ENCODE measurements at regions not wholly inside any gene's neighbourhood (a gene's known extent, or its start where the extent isn't known, plus 50 kb on each side); places are given as distances from the start of the nearest gene placed in this dataset.
"Not testable (repeated sequence)": the region's sequence is repeated elsewhere in the genome, so short reads cannot be mapped to it uniquely, and the experiment has no call there.

DNA sequence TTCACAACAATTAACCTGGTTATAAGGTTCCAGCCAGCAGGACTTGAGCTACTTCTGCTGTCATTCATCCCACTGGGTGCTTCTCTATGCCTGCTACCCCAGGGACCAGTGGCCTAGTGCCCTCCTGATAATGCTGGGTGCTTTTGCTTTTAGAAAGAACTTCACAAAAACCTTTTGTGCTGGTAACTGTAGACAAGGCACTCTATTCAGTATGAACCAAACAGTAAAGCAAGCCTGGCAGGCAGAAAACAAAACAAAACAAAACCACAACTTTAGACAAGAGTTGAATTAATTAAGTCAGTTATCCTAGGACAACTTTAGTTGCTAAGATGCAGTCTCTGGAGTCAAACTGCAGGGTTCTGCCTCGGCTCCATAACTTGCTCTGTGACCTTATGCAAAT lies 61.9 kb upstream of the ADGRL2 start:
- no peak for DNase-seq

DNA sequence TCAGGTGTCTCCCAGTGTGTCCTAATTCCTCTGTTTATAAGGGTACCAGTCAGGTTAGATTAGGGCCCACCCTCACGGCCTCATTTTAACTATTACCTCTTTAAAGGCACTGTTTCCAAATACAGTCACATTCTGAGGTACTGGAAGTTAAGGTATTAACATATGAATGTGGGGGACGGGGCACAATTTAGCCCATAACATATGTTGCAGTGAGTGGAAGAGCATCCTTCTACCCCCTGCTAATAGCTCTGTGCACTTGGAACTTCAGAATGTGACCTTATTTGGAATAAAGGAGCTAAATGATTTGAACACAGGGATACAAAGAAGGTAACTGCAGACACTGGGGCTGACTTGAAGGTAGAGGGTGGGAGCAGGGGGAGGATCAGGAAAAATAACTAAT lies 67.3 kb upstream of the ADGRL2 start:
- DNase-seq, result no peak

DNA sequence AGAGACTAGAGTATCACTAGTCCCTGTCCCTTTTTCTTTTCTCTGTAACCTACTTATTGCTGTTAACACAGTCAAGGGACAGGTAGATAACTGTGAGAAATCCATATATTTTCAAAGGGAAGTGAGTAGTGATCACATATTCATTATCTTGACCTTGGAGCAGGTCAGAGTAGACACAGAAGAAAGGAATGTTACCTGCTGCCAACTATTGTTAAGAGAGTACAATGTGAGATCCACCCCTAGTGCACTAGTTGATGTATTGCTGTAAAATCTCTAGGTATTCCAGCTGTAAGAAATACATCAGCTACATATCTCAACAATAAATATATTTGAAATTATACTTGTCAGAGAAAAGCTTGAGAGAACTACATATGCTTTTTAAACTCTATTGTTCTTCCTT lies 68.7 kb upstream of the ADGRL2 start:
- no peak for DNase-seq

DNA sequence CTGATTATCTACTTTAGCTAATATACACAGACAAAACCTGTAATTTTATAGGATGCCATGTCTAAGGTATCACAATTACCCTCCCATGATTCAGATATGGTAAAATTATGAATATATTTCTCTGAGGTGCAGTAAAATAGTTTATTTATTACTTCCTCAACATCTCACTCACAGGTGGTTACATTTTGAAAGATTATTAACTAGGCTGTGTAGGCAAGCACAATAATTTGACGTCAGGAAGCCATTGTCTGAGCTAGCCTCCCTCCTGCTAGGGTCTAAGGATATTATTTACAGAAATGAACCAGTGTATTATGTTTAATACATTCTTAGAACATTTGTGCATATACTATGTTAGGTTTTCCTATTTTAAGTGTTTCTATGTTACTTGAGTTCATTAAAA lies 69.9 kb upstream of the ADGRL2 start:
- no peak for DNase-seq

DNA sequence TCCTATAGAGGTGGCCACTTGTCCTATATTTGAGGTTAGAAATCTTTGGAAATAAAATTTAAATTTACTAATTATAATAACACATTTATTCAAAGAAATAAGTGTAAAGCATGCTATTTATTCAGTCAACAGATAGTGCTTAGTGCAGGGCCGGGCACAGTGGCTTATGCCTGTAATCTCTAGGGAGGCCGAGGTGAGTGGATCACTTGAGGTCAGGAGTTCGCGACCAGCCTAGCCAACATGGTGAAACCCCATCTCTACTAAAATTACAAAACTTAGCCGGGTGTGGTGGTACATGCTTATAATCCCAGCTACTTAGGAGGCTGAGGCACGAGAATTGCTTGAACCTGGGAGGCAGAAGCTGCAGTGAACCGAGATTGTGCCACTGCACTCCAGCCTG lies 70.4 kb upstream of the ADGRL2 start:
- not testable (repeated sequence) for DNase-seq

DNA sequence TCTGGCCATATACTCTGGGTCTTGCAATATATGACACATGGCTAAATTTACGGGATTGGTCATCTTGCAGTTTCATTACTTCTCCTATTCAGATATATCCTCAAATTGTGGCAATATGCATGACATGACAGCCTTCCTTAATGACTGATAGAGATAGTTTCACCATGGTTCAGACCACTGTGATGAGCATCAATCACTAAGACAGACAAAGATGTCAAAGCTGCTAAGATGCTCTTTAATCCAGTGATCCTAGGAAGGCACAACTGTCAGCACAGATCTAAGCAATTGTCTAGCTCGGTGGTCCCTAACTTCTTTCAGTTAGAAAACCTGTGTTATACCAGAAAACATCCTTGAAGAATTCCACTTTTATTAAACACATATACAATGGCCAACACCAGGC lies 70.9 kb upstream of the ADGRL2 start:
- no peak for DNase-seq

DNA sequence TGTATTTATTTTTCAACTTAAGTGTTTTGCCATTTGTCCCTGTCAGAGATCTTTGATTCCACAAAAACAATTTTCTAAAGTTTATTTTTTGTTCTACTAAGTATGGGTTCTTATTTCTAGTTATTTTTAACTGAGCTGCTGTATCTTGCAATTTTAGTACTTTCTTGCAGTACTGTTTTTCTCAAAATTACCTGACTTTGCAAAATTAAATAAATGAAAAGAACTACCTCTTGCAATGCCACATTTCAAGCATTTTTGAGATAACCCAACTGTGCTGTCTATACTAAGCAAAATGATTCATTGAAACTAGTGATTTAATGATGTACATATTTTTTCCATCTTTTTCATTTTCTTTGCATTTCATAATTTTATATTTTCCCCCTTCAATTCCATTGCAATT lies 71.5 kb upstream of the ADGRL2 start:
- no peak for DNase-seq

DNA sequence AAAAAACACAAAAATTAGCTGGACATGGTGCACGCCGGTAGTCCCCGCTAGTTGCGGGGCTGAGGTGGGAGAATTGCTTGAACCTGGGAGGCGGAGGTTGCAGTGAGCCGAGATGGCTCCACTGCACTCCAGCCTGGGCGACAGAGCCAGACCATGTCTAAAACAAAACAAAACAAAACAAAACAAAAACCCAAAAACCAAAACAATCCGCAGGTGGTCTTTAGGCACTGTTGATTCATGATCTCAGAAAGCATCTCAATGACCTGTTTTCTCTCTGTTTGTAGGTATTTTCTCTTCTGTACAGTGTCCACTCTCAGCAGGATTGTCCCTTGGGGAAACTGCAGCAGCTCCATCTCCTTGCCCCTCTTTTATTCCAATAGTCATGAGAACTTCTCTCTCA lies 74.9 kb upstream of the ADGRL2 start:
- no peak for DNase-seq

DNA sequence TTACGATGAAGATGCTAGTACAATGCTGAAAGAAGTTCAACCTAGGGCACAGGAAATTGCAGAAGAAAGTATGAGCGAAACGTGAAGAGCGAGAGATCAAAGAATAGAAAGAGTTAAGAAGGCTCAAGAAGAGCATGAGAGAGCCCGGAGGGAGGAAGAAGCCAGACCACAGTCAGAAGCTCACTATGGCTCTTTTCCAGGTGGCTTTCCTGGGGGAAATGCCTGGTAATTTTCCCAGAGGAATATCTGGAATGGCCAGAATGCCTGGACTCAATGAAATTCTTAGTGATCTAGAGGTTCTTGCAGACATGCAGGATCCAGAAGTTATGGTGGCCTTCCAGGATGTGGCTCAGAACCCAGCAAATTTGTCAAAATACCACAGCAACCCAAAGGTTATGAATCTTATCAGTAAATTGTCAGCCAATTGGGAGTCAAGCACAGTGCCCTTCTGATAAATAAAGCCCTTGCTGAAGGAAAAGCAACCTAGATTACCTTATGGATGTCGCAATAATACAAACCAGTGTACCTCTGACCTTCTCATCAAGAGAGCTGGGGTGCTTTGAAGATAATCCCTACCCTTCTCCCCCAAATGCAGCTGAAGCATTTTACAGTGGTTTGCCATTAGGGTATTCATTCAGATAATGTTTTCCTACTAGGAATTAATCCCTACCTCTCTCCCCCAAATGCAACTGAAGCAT lies 78.0 kb upstream of the ADGRL2 start:
- DNase-seq, result not testable (repeated sequence)

DNA sequence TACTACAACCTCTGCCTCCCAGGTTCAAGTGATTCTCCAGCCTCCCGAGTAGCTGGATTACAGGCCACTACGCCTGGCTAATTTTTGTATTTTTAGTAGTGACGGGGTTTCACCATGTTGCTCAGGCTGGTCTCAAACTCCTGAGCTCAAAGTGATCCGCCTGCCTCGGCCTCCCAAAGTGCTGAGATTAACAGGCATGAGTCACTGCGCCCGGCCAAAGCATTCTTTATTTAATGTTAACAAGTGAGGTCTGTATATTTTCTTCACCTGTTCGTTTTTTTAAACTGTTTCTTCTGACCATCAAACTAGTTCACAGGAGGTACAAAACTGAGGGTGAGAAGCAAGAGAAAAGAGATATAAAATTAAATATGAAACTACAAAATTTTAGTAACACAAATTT lies 80.5 kb upstream of the ADGRL2 start:
- DNase-seq, result not testable (repeated sequence)

DNA sequence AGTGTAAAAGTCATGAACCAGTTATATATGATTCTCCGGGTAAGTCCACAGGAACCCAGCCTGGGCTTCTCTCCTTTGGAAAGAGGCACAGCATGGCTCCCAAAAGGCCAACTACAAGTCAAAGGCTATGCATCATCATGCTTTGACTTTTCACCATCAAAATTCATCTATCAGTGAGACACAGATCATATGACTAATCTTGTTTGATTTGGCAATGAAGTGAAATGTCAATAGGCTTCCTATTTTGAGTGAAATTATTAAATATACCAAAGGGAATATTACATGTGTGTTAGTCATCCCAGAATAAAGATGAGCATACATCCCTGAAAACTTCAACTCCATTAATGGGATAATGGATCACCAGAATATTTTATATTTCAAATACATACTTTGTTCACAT lies 83.5 kb upstream of the ADGRL2 start:
- no peak for DNase-seq

DNA sequence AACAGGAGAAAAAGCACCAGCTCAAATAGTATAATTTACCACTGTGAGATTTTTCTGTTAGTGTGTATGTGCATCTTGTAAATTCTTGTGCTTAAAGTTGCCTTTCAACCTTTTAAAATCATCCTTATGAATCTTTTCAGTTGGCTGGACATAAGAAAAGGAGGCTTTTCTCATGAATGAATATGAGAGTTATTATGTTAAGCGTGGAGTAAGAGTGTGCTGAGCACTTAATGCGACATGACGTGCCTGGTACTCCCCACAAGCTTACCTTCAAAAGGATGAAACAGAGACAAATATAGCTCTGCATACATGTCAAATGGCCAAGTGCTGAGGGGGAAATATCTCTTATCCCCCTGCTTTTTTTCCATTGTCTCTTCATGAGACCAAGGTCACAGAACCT lies 85.3 kb upstream of the ADGRL2 start:
- DNase-seq, result no peak

DNA sequence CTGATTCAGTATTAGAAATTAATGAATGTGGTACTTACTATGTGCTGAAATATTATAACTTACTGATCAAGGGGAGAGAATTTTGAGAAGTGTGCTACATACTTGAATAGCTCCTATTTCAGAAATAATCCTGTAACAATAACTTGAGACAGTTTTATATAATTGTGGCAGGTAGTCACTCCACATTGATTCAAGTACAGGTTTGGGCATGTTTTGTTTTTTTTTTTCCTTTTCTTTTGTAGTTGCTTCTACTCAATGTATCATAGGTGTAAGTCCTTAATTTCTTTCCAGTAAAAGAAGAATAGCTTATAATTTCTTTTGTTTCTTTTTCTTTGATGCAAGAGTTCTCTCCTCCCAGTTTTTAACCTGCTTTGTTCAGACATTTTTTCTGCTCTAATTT lies 86.1 kb upstream of the ADGRL2 start:
- no peak for DNase-seq

DNA sequence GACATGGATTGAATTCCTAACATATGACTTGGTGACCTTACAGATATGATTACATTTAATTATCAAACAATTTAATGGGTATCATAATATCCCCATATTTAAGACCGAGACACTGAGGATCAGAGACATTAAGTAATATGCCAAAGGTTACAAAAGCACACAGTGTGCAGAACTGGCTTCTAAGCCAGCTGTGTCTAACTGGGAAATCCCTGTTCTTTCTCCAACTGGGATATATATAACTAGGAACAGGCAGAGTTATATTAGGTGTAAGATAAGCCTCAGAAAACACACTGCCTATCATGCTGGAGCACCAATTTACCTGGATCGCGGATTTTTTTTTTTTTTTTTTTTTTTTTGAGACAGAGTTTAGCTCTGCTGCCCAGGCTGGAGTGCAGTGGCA lies 88.3 kb upstream of the ADGRL2 start:
- no peak for DNase-seq

DNA sequence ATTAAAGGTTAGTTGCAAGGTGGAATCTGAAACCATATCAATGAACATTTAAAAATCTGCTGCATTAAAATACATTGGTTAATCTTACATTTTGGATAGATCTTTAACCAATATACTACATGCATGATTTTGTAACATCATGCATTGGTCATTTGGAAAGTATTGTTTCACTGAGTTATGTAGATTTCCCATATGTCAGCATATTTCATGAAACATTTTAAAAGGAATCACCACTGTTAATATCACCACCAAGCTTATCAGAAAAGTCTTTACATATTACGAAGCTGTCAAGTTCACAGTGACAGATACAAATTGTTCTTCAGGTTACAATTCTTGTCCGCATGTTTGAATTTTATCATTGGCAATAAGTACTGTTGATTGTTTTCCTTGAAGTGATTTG lies 89.9 kb upstream of the ADGRL2 start:
- DNase-seq, result no peak

DNA sequence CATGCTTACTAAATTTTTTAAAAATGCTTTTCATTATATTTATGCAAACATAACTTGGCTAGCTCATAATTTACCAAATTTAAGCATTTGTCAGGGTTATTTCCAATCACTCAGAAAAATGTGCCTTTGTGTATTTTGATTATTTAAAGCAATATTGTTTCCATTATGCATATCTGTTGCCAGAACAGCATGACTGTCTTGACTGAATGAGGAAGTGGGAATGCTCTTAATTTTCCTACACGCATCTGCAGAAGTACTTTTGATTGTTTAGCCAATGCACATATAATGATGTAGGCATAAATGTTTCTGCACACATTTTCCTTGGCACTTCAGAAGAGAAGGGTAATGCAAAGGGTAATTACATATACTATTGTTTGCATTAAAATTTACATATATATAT lies 92.5 kb upstream of the ADGRL2 start:
- DNase-seq, result no peak

DNA sequence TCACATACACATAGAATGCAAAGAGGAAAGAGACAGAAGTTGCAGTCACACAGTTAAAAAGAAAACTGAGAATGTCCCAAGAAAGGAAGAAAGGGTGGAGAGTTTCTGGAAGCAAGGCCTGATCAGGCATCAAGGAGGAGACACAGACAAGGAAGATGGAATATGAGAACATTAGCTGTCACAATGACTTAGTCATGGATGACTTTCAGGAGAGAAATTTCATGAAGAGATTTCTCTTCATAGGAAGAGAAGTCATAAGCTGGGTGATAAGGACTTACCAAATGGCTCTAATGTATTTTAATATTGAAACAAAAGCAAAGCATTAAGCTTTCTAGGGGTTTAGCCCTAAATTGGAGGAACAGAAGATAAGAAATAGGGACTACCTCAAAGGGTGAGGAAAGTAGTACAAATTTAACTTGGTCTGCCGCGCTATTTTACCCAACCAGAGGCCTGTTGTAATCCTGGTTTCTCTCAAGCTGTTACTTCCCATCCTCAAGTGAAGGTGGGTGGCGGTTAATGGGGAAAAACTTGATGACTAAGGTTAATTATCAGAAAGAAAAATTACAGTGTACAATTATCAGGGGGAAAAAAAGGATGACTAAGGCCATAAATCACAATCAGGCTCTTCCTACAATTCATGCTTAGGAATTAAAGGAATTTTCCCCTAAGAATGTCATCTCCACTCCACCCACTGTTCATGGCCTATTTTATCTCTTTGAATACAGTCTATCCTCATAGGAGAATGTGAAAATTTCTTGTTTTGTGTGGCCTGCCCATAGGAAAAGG lies 93.9 kb upstream of the ADGRL2 start:
- no peak for DNase-seq

DNA sequence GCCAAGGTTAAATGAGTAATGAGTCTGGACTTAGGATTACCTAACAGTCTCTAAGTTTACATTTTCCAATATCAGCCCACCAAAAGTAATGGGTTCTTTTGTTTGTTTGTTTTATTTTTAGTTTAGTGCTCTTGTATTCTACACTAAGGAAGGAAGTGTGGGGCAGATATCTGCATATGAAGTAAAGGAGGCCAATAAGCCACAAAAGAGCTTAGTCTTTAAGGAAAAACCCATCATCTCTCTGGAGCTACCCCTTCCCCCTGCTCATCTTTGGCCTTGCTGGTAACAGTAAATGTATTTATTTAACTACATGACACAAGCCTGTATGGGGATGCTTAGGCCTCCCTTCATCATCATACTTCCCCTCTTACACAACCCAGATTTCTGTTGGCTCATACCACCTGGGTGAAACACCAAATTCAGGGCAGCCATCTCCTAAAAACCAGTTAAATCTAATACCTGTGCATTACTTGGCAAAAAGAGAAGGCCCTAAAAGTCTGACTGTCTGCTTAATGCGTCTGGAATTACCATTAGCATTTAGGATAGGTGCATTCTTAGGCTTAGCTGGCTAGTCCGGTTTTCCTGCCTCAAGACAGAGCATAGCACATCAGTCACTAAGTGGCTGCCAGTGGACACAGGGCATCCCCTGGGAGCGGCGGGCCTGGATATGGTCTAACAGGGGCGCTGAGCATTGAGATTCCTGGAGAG lies 96.8 kb upstream of the ADGRL2 start:
- no peak for DNase-seq

DNA sequence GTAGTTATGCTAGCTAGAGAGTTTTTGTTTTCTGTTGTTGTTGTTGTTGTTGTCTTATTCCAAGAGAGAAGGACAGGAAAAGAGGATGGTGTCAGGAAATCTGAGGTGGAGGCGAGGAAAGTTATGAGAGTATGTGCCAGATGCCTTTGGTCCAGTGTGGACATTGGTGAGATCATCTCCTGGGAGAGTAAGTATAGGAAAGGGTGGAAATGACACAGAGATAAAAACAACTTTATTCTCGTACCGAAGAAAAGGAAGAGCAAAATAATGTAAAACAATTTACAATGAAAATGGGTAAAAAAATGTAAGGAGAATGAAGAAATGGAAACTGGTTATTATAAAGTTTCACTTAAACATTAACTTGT lies 97.4 kb upstream of the ADGRL2 start:
- no peak for DNase-seq

DNA sequence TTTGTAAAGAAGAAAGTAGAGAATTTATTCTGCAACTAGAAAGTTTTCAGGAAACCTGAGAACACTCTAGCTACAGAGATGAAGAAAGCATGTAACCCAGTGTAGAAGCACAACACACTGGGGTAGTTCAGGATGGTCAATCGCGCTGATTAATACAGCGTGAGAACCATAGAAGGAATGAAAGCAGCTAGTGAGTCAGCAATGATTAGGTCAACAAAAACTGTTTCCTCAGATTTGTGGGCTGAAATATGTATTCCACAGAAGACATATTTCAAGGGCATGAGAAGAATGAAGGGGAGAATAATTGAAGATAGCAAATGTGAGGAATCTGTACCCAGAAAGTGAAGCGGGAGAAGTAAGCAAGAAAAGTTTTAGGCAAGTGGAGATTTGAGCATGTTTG lies 97.8 kb upstream of the ADGRL2 start:
- no peak for DNase-seq

DNA sequence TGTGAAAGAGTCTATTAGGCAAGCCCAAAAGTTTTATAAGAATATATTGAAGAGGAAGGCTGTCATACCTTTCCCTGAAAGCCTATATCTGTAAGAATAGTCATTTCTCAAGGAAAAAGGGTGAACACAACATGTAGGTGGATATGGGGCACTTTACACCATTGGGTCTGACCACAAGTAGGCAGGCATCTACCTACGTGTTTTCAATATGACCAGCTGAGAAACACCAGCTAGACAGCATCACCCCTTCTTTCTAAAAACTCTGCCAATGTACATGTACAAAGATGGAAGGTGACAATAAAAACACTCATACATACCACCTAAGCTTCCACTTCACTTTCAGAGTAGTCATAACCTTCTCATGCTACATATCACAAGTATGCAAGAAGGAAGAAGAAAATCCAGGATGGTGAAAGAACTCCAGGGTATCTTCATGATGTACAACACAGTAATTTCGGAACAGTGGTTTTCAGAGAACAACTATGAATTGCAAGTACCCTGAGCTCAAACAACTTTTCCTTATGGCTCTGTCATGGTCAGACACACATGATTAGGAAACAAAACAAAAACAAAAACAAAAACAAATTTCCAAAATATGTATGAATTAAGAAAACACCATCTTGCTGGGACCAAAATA lies 98.5 kb upstream of the ADGRL2 start:
- DNase-seq, result no peak

DNA sequence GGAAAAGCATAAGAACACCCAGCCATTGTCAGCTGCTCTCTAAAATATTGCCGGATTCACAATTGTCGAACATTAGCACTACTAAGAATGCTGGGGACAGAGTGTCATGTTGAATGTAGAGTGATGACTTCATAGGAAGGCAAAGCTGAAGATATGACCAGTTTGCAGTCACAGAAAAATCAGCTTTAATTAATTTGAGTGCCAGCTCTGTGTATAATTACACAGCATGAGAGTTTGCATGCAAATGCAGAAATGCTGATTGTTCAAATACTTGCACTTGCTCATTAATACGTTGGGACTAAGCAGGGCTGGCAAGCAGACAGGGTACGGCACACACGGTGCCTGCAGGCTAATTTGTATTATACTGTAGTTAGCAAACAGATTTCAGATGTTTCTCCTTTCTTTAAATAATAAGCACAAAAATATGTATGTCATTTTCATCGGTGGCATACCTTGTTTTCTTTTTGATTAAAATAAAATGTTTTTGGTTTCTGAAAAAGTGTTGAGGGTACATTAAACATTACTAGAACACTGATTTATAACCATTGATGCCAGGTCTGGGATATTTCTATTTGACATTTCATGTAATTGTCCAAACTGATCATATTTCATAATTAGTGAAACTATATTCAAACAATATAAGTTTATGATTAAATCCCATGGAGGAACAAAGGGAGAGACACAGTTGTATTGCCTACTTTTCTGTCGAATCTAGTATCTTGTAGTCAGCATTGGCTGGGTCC lies 99.8 kb upstream of the ADGRL2 start:
- no peak for DNase-seq

DNA sequence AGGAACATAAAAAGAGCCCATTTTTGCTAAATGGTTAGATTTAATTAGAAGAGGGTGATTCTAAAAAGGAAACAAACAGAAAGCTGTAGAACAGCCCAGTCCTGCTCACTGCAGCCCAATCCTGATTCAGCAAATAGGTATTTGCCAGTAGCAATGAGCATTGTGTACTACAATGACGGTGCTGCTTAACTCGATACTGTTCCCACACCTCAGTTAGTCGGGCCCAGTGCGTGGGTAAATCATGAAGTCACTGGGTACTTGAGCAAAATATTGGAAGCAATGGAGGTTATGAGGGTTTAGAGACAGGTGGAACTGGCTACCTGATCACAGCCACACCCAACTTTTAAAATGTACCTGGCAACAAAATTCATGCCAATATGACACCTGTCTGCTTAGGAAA lies 101.5 kb upstream of the ADGRL2 start:
- DNase-seq, result no peak

All from right kidney (tissue), 1 donor.